PC-3 (cell line): ENCODE measurements at regions not wholly inside any gene's neighbourhood (a gene's known extent, or its start where the extent isn't known, plus 50 kb on each side); places are given as distances from the start of the nearest gene placed in this dataset.

Source experiments
- EZH2 ChIP-seq: fragments of 300-600 bp; sonication (generic); IDR thresholded peaks from one replicate; pipeline ENCODE4 v1.6.1; 2017; ENCODE audit warnings: antibody characterized with exemption, mild to moderate bottlenecking, low read length; ENCODE audit not compliant: unreplicated experiment
- TF ChIP-seq, protein P1 (sequence below): fragments of 300-600 bp; sonication (generic); conservative IDR thresholded peaks from 2 replicates; pipeline ENCODE4 v1.5.1; 2017; ENCODE audit warnings: antibody characterized with exemption, low read depth, mild to moderate bottlenecking, low read length

DNA sequence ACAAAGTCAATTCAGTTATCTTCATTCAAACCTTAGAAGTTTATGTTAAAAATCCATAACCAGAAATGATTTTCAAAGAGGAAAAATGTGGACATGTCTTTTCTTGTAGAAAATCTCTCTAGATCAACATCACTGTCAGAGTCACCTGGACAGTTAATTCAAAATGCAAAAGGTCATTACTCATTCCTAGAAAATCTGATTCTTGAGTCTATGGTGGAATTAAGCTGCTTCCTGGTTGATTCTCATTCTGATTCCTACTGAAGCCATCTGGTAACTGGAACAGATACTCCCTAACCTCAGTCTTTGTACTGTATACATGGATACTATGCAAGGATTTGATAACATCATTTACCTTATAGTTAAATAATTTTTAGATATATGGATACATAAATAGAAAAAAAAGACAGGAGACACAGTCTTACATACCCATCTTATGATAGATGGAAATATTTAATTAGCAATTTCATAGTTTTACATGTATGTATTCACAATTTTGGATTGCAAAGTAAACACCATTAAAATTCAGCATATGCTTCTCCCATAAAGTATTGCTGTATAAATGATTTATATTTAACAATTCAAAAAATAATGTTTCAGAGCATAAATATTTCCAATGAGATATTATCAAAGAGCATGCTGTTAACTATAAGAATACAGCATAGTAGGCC, 693.2 kb upstream of the CCDC54 start:
- no peak for TF ChIP-seq EZH2
- TF ChIP-seq, protein P1, sequence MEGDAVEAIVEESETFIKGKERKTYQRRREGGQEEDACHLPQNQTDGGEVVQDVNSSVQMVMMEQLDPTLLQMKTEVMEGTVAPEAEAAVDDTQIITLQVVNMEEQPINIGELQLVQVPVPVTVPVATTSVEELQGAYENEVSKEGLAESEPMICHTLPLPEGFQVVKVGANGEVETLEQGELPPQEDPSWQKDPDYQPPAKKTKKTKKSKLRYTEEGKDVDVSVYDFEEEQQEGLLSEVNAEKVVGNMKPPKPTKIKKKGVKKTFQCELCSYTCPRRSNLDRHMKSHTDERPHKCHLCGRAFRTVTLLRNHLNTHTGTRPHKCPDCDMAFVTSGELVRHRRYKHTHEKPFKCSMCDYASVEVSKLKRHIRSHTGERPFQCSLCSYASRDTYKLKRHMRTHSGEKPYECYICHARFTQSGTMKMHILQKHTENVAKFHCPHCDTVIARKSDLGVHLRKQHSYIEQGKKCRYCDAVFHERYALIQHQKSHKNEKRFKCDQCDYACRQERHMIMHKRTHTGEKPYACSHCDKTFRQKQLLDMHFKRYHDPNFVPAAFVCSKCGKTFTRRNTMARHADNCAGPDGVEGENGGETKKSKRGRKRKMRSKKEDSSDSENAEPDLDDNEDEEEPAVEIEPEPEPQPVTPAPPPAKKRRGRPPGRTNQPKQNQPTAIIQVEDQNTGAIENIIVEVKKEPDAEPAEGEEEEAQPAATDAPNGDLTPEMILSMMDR: no peak
